ENCODE measurements at regions not wholly inside any gene's neighbourhood (a gene's known extent, or its start where the extent isn't known, plus 50 kb on each side); places are given as distances from the start of the nearest gene placed in this dataset.
"Not testable (repeated sequence)": the region's sequence is repeated elsewhere in the genome, so short reads cannot be mapped to it uniquely, and the experiment has no call there.

DNA sequence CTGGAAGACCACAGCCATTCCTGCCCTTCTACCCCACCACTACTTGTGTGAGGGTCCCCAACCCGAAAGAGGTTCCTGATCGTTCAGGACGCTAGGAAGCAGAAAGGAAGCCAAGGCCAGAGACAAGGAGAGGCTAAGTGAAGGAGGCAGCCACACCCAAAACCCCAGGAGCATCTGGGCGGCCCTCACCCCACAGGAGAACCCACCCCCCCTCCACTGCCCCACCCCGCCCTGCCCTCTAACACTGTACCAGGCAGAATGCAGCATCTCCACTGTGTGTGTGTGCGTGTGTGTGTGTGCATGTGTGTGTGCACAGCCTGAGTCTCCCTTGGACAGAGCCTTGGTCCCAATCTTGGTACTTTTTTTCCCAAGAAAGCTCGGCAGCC is 207.5 kb upstream of the HAAO start:
- no peak overlapping the region for H3K27ac ChIP-seq
- TF ChIP-seq, protein P1, sequence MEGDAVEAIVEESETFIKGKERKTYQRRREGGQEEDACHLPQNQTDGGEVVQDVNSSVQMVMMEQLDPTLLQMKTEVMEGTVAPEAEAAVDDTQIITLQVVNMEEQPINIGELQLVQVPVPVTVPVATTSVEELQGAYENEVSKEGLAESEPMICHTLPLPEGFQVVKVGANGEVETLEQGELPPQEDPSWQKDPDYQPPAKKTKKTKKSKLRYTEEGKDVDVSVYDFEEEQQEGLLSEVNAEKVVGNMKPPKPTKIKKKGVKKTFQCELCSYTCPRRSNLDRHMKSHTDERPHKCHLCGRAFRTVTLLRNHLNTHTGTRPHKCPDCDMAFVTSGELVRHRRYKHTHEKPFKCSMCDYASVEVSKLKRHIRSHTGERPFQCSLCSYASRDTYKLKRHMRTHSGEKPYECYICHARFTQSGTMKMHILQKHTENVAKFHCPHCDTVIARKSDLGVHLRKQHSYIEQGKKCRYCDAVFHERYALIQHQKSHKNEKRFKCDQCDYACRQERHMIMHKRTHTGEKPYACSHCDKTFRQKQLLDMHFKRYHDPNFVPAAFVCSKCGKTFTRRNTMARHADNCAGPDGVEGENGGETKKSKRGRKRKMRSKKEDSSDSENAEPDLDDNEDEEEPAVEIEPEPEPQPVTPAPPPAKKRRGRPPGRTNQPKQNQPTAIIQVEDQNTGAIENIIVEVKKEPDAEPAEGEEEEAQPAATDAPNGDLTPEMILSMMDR (conservative IDR thresholded peaks at IDR 0.05), result no peak
- no peak for TF ChIP-seq ZFX (IDR thresholded peaks at IDR 0.05)

DNA sequence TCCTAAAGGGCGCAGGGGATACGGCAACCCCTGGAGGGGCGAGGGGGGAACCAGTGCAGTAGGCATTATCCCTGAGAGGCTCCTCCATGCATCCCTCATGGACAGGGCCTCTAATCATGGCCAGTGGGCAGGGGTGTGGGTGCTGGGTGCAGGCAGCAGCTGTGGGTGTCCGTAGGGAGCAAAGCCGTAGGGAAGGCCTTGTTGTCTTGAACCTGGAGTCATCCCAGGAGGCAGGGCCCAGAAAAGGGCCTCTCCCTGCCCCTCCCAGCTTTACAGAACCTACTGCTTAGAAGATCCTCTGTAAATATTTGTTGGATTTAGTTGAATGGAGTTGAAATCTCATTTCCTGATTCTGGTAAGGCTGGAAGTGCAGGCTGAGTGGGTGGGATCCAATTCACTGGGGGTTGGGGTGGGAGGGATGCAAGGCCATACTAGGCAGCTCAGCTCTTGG is 207.0 kb upstream of the HAAO start:
- TF ChIP-seq, protein P1 (conservative IDR thresholded peaks at IDR 0.05), result no peak
- no peak for TF ChIP-seq ZFX (IDR thresholded peaks at IDR 0.05)
- no peak overlapping the region for H3K27ac ChIP-seq

GRCh38 chr2:42998721-42999120 is 206.3 kb upstream of the HAAO start:
- TF ChIP-seq, protein P1 (conservative IDR thresholded peaks at IDR 0.05), result no peak
- TF ChIP-seq ZFX (IDR thresholded peaks at IDR 0.05), result no peak

DNA sequence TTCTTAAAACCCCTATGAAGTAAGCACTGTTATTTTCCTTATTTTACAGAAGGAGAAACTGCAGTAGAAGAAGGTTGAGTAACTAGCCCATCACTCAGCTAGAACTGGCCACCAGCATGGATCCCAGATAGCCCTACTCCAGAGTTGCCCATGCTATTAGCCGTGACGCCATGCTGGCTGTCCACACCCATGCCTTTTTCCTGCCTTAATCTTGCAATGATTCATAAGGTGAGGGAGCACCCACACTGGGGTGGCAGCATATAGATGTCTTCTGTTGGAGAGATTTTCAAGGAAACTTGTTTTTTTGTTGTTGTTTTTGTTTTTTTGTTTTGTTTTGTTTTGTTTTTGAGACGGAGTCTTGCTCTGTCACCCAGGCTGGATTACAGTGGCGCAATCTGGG is 204.1 kb upstream of the HAAO start:
- no peak overlapping the region for H3K27ac ChIP-seq
- TF ChIP-seq, protein P1 (conservative IDR thresholded peaks at IDR 0.05), result no peak
- TF ChIP-seq ZFX (IDR thresholded peaks at IDR 0.05), result no peak

More at GRCh38 chr2:42998721-42999120, 206.3 kb upstream of the HAAO start:
- no peak overlapping the region for H3K27ac ChIP-seq

GRCh38 chr2:42995752-42996422 is 203.5 kb upstream of the HAAO start:
- no peak overlapping the region for H3K27ac ChIP-seq

GRCh38 chr2:42989283-42990081 is 197.1 kb upstream of the HAAO start:
- H3K27ac ChIP-seq, result not testable (repeated sequence)

More at GRCh38 chr2:42995752-42996422, 203.5 kb upstream of the HAAO start:
- TF ChIP-seq, protein P1 (conservative IDR thresholded peaks at IDR 0.05), result no peak
- TF ChIP-seq ZFX (IDR thresholded peaks at IDR 0.05), result no peak

DNA sequence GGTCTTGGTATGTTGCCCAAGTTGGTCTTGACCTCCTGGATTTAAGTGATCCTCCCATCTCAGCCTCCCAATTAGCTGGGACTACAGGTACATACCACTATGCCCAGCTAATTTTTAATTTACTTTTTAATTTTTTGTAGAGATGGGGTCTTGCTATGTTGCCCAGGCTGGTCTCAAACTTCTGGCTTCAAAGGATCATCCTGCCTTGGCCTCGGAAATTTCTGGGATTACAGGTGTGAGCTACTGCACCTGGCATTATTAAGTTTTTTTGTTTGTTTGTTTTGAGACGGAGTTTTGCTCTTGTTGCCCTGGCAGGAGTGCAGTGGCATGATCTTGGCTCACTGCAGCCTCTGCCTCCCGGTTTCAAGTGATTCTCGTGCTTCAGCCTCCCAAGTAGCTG is 195.7 kb upstream of the HAAO start:
- H3K27ac ChIP-seq, result not testable (repeated sequence)

DNA sequence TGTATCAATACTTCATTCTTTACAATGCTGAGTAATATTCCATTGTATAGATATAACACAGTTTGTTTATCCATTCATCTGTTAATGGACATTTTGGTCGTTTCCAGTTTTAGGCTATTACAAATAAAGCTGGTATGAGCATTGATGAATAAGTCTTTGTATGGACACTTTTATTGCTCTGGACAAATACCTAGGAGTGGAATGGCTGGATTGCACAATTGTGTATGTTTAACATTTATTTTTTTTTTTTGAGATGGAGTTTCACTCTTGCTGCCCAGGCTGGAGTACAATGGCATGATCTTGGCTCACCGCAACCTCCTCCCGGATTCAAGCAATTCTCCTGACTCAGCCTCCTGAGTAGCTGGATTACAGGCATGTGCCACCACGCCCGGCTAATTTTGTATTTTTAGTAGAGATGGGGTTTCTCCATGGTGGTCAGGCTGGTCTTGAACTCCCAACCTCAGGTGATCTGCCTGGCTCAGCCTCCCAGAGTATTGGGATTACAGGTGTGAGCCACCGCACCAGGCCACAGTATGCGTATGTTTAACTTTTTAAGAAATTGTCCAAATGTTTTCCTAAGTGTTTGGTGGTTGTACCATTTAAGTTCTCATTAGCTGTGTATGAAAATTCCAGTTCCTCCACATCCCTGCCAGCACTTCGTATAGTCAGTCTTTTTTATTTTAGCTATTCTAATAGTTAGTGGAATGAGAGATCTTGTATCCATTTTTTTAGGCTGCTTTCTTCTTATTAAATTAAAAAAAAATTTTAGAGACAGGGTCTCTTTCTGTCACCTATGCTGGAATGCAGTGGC is 194.9 kb upstream of the HAAO start:
- TF ChIP-seq, protein P1 (conservative IDR thresholded peaks at IDR 0.05), result no peak
- no peak for TF ChIP-seq ZFX (IDR thresholded peaks at IDR 0.05)
- H3K27ac ChIP-seq, result no peak overlapping the region
